Fibroblast of the aortic adventitia (primary cell): ENCODE measurements at regions not wholly inside any gene's neighbourhood (a gene's known extent, or its start where the extent isn't known, plus 50 kb on each side); places are given as distances from the start of the nearest gene placed in this dataset.

Experiments used
- DNase-seq: peaks from one replicate; pipeline ENCODE4 v3.0.0-alpha.2; 2010; ENCODE audit warnings: low read depth
- H3K4me3 ChIP-seq: 2 replicates; pipeline ENCODE4 v1.5.1; 2011; ENCODE audit warnings: low read depth, mild to moderate bottlenecking, control low read depth, low read length, moderate library complexity
- CTCF ChIP-seq: IDR thresholded peaks from 2 replicates; pipeline ENCODE4 v1.5.1; 2011; ENCODE audit warnings: mild to moderate bottlenecking, low read length, control low read depth, inconsistent platforms; ENCODE audit not compliant: insufficient read depth

DNA sequence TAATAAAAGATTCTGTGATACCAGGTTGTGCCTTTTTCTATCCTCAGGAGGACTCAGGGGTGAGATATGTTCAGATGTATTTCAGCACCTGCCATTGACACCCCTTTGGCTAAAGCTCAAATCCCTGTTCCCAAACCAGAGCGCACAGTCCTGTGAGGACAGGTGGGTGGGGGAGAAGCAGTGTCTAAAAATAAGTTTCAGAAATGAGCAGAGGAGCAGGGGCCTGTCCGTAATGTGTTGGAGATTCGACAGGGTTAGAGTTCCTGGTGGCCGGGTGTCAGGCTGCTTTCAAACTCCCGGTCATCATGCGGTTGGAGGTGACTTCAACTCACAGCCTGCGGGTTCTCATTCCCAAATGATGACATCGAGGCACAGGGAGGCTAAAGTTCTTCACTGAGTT, 211.5 kb downstream of the KLF6 start:
- DNase-seq, result no peak
- no peak overlapping the region for H3K4me3 ChIP-seq
- no peak for TF ChIP-seq CTCF

DNA sequence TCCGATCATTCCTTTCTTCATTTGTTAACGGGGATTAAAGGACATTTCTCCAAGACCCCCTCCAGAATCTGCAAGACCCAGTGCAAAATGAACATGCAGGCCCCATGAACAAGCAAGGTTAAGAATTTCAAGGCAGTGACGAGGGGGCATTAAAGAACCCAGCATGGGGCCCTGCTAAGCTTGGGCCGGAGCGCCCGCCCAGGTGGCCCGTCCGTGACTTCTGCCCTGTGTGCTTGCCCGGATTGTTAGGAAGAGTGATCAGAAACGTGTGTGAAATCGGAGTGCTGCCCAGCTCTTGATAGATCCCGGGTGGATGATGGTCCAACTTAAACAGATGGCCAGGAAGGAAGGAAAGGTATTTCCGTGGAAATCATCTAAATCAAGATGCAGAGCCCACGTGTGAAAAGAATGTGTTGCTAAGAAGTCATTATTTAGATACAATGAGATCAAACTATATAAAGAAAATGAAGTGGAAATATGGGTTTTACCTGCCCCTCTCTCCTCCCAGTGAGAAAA, 213.6 kb downstream of the KLF6 start:
- TF ChIP-seq CTCF, result no peak
- H3K4me3 ChIP-seq, result no peak overlapping the region
- DNase-seq, result no peak

GRCh38 chr10:3570855-3571266, 214.1 kb downstream of the KLF6 start:
- TF ChIP-seq CTCF, result no peak
- H3K4me3 ChIP-seq, result no peak overlapping the region
- peak; percentile 23 for DNase-seq

DNA sequence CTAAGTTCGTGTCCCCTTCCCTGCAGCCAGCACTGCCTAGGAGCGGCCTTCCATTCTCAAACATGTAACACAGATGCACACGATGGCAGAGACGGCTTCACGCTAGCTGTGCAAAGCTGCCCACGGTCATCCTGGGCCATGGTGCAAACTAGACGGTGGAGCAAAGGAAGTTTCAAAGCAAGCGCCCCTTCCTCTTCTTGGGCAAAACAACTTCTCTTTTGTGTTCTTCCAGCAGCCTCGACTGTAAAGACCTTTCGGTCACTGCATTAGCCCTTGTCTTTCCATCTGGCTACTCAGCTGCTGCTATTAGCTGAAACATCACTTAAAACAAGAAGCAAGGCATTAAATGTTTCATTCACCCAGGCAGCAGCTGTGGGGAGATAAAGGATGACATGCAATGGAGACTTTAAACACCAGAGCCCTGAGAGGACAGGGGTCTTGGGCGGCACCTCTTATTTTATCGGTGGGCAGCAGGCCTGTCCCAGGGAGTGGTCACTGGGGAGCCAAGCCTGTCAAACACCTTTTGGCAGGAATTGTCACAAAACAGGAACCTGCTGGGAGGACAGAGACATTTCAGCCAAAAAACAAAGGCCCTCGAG, 214.8 kb downstream of the KLF6 start:
- no peak for DNase-seq
- TF ChIP-seq CTCF, result no peak
- no peak overlapping the region for H3K4me3 ChIP-seq

DNA sequence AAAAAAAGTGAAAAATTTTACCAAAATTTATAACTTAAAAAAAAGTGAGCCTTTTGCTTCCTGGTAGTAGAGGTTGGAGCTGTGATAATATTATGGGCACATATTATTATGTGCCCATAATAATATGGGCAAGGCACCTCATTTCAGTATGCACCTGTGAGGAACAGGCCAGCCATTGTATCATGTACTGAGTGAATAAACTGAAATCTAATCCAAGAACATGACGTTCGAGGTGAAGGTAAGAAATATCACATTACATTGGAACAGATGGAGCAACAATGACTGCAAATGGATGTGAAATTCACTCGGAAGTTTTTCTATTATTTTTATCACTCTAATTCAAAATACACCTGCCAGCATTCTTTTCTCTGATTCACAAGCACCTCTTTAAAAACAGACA, 216.0 kb downstream of the KLF6 start:
- DNase-seq, result no peak
- no peak for TF ChIP-seq CTCF
- H3K4me3 ChIP-seq, result no peak overlapping the region

DNA sequence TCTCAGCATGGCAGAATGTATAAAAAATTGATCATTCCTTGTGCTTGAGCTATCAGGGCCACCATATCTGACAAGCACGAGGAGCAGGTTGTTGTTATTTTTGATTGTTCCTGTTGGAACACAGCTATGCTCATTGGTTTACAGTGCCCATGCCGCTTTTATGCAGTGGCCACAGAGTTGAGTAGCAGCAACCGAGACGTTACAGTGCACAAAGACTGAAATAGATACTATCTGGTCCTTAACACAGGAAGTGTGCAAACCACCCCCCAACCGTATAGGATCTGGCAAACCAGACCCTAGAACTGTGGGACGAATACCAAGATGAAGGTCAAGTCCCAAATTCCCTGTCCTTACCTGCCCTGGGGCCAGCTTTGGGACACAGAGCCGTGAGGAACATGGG, 216.6 kb downstream of the KLF6 start:
- TF ChIP-seq CTCF, result no peak
- DNase-seq, result no peak
- H3K4me3 ChIP-seq, result no peak overlapping the region
